Mesenteric fat pad (tissue), 1 donor: ENCODE measurements at regions not wholly inside any gene's neighbourhood (a gene's known extent, or its start where the extent isn't known, plus 50 kb on each side); places are given as distances from the start of the nearest gene placed in this dataset.

Source experiments
- DNase-seq: peaks from one replicate; pipeline ENCODE4 v3.0.0-alpha.2; 2020; ENCODE audit warnings: low spot score
- donor health status: DM: yes; HTN: yes; CAD: no.

DNA sequence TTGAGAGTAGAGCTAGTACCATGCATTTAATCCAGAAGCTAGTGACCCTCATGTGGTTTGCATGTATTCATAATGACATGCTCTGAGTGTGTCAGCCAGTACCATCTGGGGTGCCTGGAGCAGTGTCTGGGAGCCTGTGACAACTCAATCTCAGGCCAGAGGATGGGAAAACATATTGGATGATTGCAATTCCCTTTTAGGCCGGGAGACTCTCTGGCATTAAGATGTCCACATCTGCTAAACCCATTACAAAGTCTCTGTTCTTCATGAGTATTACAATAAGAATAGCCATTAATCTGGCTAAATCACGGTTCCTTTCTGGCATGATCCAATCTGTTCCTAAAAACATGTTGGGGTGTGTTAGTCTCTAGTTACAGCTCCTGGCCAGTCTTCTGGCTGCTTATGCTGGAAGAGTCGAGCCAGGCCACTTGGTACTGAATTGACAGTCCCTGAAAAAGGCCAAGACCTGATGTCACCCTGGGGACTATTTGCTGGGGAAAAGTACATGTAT, 475.7 kb downstream of the ENC1 start:
- DNase-seq: no peak

DNA sequence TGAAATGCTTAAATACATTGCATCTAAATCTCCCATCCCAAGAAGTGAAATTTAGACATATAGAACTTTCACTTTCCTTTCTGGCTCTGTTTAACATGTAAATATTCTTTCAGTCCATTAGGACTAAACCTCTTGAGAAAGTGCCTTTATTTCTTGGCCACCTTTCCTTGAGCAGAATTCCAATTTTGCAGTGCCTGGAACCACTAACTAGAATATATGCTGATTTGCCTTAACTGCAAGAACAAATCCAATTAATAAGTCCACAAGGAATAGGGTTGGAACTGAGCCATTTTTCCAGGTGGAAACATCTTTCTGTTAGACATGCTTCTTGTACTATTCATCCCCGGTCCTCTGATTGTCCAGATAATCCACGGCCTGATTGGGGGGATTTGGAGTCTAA, 478.0 kb downstream of the ENC1 start:
- DNase-seq: no peak

- DNase-seq: no peak
Observed at GRCh38 chr5:74161170-74161569, 479.4 kb downstream of the ENC1 start.

DNA sequence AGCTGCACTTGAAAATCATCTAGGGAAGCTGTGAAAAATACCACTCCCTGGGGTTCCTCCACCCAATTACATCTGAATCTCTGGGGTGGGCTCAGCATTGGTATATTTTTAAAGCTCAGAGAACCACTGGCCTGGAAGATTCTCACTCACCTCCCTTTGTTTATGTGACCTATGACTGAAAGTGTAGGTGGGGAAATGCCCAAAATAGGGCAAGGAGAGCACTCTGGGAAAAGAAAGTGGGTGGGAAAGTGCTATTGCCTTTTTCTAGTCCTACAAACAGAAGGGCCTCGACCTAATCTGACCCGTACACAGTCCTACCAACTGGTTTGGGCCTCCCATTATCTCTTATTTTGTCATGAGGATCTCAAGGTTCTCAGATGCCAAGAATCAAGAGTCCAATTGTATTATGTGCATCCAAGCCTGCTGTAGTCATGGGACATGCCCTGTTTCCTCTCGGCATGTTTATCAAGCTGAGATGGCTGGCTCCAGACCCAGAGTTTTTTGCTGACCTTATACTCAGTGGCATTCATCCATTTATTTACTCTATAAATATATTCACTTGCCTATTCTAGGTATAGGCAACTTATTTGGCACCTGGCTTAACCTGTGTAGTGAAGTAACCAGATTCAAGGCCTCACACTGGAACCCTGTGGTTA, 483.7 kb downstream of the ENC1 start:
- DNase-seq: no peak

- no peak for DNase-seq
Observed at GRCh38 chr5:74155501-74155900, 485.0 kb downstream of the ENC1 start.

GRCh38 chr5:74154526-74154925, 486.0 kb downstream of the ENC1 start:
- DNase-seq: no peak

- DNase-seq: no peak
Observed at GRCh38 chr5:74153255-74153790, 487.2 kb downstream of the ENC1 start.

DNA sequence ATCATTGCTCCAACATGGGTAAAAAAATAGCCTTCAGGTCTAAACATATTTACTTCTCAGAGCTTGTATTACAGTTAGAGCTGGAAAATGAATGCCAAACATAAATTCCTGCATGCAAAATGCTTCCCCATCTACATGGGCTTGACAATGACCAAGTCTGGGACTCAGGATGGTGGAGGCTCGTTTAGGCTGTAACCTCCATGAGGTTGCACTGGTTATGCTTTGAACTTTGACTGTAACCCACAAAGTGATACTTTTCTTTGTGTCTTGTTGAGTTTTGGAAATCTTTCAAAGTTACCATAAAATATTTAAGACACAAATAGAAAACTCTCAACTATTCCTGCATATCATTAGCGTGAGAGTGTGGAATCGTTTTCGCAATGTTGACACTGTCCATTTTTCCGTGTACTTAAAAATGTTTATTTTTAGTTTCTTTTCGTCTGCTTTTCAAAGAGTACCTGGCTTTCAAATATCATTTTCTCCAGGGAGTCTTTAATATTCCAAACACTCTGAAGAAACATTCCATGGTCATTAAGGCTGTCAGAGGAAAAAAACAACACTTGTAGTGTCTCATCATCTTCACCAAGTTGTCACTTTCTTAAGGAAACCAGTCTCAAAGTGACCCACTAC, 487.8 kb downstream of the ENC1 start:
- no peak for DNase-seq

GRCh38 chr5:74152136-74152535, 488.4 kb downstream of the ENC1 start:
- no peak for DNase-seq

GRCh38 chr5:74149395-74149794, 491.1 kb downstream of the ENC1 start:
- DNase-seq: no peak

DNA sequence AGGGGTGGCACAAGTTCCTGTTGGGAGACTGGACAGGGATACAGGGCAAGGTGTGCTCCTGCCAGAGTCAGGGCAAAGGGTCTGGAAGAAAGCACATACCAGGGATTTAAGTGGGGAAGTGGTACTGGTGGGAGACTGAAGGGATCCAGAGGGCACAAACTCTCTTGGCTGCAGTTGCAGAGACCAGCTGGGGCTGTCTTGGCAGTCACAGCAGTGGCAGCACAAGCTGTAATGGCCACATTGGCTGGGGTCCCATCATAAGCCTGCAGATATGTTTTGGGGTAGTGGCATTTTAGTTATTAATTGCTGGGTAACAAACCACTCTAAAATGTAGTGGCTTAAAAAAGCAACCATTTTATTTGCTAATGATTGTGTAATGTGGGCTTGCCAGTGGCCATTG, 492.2 kb downstream of the ENC1 start:
- no peak for DNase-seq

GRCh38 chr5:74146796-74147195, 493.7 kb downstream of the ENC1 start:
- no peak for DNase-seq

- DNase-seq: no peak
Observed at GRCh38 chr5:74145951-74146350, 494.6 kb downstream of the ENC1 start.

DNA sequence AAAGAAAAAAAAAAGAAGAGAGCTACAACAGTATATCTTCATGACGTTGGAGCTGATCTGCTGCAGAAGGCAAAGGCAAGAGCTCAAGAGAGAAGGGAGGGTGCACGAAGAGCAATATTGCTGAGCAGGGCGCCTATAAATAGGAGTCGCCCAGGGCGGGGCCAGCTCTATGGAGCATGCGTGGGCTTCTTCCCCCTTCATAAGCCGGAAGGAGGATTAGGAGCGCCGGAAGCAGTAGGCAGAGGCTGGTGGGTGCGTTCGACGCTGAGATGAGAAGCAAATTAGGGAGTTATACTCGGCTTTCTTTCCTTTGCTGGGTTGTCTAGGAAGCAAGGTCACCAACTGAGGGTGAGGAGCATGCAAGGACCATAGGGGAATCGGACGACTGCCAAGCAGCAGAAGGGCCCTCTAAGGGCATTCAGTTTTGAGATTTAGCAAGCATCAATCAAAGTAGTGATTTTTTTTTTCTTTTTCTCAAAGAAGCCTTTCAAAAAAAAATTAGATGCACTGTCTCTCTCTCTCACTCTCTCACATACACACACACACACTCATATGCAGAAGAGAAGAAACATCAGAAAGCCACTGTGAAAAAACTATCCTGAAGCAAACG, 496.7 kb downstream of the ENC1 start:
- DNase-seq: no peak

GRCh38 chr5:74143151-74143550, 497.4 kb downstream of the ENC1 start:
- no peak for DNase-seq

GRCh38 chr5:74141053-74141452, 499.5 kb downstream of the ENC1 start:
- DNase-seq: no peak

DNA sequence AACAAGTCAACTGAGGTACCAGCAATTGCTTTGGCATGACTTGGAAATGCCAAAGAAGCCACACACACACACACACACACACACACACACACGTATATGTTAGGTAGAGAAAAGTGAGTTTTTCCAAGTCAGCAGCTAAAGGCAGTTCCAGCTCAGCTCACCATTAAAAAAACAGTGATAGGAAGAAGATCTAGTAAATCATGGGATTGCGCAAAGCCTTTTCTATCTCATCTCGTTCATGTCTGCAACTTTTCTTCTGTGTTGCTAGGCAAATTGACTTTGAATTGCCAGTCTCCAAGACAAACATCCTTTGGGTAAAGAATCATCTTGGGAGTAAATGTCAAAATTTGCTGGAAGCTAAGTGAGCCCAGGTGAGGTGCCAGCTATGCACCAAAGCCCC, 500.1 kb downstream of the ENC1 start:
- no peak for DNase-seq

GRCh38 chr5:74139589-74139988, 500.9 kb downstream of the ENC1 start:
- DNase-seq: no peak

- no peak for DNase-seq
Observed at GRCh38 chr5:74138721-74139120, 501.8 kb downstream of the ENC1 start.

DNA sequence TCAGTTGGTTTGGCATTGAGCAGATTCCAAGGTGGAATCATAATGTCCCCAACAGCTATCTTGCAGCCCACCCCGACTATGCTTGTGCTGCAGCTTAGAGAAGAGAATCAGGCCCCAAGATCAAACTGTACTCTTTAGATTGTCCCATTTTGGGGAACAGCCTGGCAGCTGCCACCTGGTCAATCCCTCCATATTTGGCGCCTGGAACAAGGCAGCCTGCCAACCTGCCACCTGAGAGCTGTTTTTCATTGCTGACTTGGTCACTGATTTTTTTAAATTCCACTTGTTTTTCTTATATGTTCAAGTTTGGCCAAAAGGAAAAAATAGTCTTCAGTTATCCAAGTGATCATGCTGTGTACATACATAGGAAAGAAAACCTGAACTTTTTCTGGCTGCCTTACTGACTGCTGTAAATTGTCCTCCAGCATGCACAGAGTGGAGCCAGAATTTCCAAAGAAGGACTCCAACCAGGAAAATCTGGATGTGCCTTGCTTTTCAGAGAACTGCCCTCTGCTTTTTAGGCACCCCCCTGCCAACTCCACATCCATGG, 504.2 kb downstream of the ENC1 start:
- DNase-seq: no peak

- DNase-seq: no peak
Observed at GRCh38 chr5:74135033-74135432, 505.5 kb downstream of the ENC1 start.

DNA sequence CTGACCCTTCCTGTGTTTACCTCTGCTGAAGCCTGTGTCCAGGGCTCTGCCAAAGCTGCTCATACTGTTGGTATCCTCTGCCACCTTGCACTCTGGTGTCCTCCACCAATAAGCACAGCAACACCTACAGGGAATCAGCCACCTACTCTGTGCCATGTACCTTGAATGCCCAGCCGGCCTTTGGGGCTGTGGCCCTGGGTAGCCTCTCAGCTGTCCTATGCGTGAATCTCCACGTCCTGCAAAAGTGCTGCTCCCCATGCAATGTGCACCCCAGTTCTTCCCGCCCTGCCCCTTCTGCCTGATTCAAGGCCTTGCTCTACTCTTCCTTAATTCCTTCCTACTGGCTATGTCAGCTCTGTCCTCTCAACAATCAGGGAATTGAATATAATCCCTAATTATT, 506.5 kb downstream of the ARHGEF28 start:
- no peak for DNase-seq
